Spleen (tissue), 7 donors: ENCODE measurements at regions not wholly inside any gene's neighbourhood (a gene's known extent, or its start where the extent isn't known, plus 50 kb on each side); places are given as distances from the start of the nearest gene placed in this dataset.

Experiments
- POLR2A ChIP-seq, 3 donors: fragments of 450-650 bp; IDR thresholded peaks; one replicate each; pipeline ENCODE4 v1.5.1; 2017; ENCODE audit warnings: antibody characterized with exemption in 3 of 3, mild to moderate bottlenecking in 1 of 3
- POLR2AphosphoS5 ChIP-seq, 3 donors: sonication (generic); formaldehyde crosslinking; IDR thresholded peaks; one replicate each; pipeline ENCODE4 v1.5.1; 2017; ENCODE audit warnings: antibody characterized with exemption in 3 of 3
- TF ChIP-seq, protein P1 (sequence below), 11 experiments: fragments of 200-600 bp in 7 of 11; fragments of 450-650 bp in 4 of 11; sonication (generic) in 4 of 11; IDR thresholded peaks in 8 of 11; conservative IDR thresholded peaks in 3 of 11; 1 replicate in 7 of 11; 2 replicates in 4 of 11; pipeline versions ENCODE4 v1.4.0 to v1.8.0; 2016 to 2021; ENCODE audit warnings: antibody characterized with exemption in 11 of 11, inconsistent platforms in 4 of 11, mild to moderate bottlenecking in 1 of 11
- donor health status: DM: no; HTN: no; CAD: no; lungs with moderate emphysema.
- donor health status: DM: no; HTN: no; CAD: no.
- donor health status: DM: no; HTN: no; CAD: no.

DNA sequence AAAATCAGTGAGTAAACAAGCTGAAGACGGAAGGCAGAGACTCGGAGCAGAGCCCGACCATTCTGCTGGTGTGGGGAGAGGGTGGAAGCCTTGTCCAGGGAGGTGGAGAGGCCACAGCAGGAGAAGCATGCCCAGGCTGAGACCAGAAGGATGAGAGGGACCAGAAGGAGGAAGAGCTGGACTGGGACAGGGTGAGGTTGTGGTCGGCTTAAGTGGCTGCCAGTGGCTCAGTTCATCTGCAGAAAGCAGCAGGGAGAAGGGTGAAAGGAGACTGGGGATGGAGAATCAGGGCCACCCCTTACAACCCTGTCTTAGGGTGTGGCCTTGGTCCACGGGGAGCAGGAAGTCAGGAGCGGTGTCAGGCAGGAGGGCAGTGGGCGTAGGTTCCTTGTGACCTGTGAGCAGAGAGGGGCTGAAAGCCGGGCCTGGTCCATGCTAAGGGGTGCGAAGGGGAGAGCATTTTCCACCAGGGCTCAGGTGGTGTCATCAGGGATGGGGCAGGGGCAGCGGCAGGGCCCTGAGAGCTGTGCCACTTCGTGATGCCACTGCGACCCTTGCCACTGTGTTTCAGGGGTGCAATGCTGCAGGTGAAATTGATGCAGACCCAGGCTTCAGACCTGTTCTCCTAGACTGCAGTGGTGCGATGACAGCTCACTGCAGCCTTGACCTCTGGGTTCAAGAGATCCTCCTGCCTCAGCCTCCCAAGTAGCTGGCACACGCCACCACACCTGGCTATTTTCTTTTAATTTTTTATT is 81.1 kb downstream of the TTLL2 start:
- TF ChIP-seq, protein P1, sequence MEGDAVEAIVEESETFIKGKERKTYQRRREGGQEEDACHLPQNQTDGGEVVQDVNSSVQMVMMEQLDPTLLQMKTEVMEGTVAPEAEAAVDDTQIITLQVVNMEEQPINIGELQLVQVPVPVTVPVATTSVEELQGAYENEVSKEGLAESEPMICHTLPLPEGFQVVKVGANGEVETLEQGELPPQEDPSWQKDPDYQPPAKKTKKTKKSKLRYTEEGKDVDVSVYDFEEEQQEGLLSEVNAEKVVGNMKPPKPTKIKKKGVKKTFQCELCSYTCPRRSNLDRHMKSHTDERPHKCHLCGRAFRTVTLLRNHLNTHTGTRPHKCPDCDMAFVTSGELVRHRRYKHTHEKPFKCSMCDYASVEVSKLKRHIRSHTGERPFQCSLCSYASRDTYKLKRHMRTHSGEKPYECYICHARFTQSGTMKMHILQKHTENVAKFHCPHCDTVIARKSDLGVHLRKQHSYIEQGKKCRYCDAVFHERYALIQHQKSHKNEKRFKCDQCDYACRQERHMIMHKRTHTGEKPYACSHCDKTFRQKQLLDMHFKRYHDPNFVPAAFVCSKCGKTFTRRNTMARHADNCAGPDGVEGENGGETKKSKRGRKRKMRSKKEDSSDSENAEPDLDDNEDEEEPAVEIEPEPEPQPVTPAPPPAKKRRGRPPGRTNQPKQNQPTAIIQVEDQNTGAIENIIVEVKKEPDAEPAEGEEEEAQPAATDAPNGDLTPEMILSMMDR (IDR thresholded peaks at IDR 0.05 in 8 of 11, conservative IDR thresholded peaks at IDR 0.05 in 3 of 11) = no peak
- TF ChIP-seq POLR2AphosphoS5 (IDR thresholded peaks at IDR 0.05) = no peak
- TF ChIP-seq POLR2A (IDR thresholded peaks at IDR 0.05) = no peak
